OCI-LY7 (cell line): ENCODE measurements at regions not wholly inside any gene's neighbourhood (a gene's known extent, or its start where the extent isn't known, plus 50 kb on each side); places are given as distances from the start of the nearest gene placed in this dataset.

Experiments
- BruUV-seq: library from RNA; stranded (reverse); fragments of 400-500 nt; replicated peaks from 2 replicates; lab custom pipeline; 2021; lab: Mats Ljungman, UMichigan
- CTCF ChIA-PET: fragments of 300-600 bp; sonication (Branson Sonifier 250); formaldehyde crosslinking; loops from one replicate; lab custom pipeline; 2022; ENCODE audit warnings: antibody characterized with exemption; ENCODE audit not compliant: unreplicated experiment; lab: Charles Lee
- POLR2A ChIA-PET: fragments of 300-600 bp; sonication (Branson Sonifier 250); formaldehyde crosslinking; loops from one replicate; lab custom pipeline; 2022; ENCODE audit warnings: antibody characterized with exemption; lab: Charles Lee
- DNase-seq: peaks from one replicate; pipeline ENCODE4 v3.0.0-alpha.2; 2015; ENCODE audit warnings: low spot score
- H2AFZ ChIP-seq: fragments of 200-600 bp; sonication (generic), shearing (Covaris generic); 2 replicates; pipeline ENCODE4 v1.6.1; 2014; ENCODE audit warnings: mild to moderate bottlenecking, antibody characterized with exemption, low read length, moderate library complexity
- H3K27ac ChIP-seq: fragments of 200-600 bp; sonication (generic); 2 replicates; pipeline ENCODE4 v1.5.1; 2014; ENCODE audit warnings: mixed run types, low read depth, mild to moderate bottlenecking, moderate library complexity, low read length, inconsistent platforms; ENCODE audit not compliant: poor library complexity, severe bottlenecking
- H3K36me3 ChIP-seq: fragments of 200-600 bp; sonication (generic); 2 replicates; pipeline ENCODE4 v1.6.1; 2014; ENCODE audit warnings: mild to moderate bottlenecking, antibody characterized with exemption, low read length, moderate library complexity, mixed read lengths; ENCODE audit not compliant: insufficient read depth
- H3K4me1 ChIP-seq: fragments of 200-600 bp; sonication (generic); 2 replicates; pipeline ENCODE4 v1.5.1; 2014; ENCODE audit warnings: mild to moderate bottlenecking, low read length; ENCODE audit not compliant: insufficient read depth, poor library complexity, severe bottlenecking
- H3K4me2 ChIP-seq: fragments of 200-600 bp; sonication (generic); 2 replicates; pipeline ENCODE4 v1.6.1; 2014; ENCODE audit warnings: mild to moderate bottlenecking, low read length
- H3K4me3 ChIP-seq: fragments of 200-600 bp; sonication (generic); 2 replicates; pipeline ENCODE4 v1.5.1; 2014; ENCODE audit warnings: mild to moderate bottlenecking, low read depth, low read length; ENCODE audit not compliant: poor library complexity, severe bottlenecking
- H3K79me2 ChIP-seq: fragments of 200-600 bp; sonication (generic); 2 replicates; pipeline ENCODE4 v1.6.1; 2016; ENCODE audit warnings: low read depth, mild to moderate bottlenecking, low read length, moderate library complexity, mixed read lengths; ENCODE audit not compliant: insufficient read depth
- H3K9me2 ChIP-seq: fragments of 200-600 bp; sonication (generic); 2 replicates; pipeline ENCODE4 v1.6.1; 2016; ENCODE audit warnings: mild to moderate bottlenecking, low read length, mixed read lengths; ENCODE audit not compliant: insufficient read depth
- H3K9me3 ChIP-seq: fragments of 200-600 bp; sonication (generic); 2 replicates; pipeline ENCODE4 v1.6.1; 2014; ENCODE audit warnings: mild to moderate bottlenecking, mixed run types, low read length, mixed read lengths
- H4K20me1 ChIP-seq: fragments of 200-600 bp; sonication (generic); 2 replicates; pipeline ENCODE4 v1.6.1; 2014; ENCODE audit warnings: mild to moderate bottlenecking, antibody characterized with exemption, low read length, moderate library complexity, mixed read lengths; ENCODE audit not compliant: insufficient read depth
- CTCF ChIP-seq: fragments of 200-600 bp; sonication (generic); conservative IDR thresholded peaks from 2 replicates; pipeline ENCODE4 v1.5.1; 2014; ENCODE audit warnings: mild to moderate bottlenecking, antibody characterized with exemption, low read length, moderate library complexity, mixed read lengths
- EZH2phosphoT487 ChIP-seq: fragments of 200-600 bp; sonication (generic); IDR thresholded peaks from 2 replicates; pipeline ENCODE4 v1.6.1; 2018; ENCODE audit warnings: low read depth, borderline replicate concordance, mild to moderate bottlenecking, mixed run types, antibody characterized with exemption, low read length, moderate library complexity, mixed read lengths
- intact Hi-C: fragments of 100-400 bp; cut with micrococcal nuclease; formaldehyde crosslinking; loops from one replicate; pipeline ENCODE4 v1.10.0; 2022; ENCODE audit not compliant: unreplicated experiment

GRCh38 chr13:59409211-59409610 lies 754.5 kb downstream of the DIAPH3 start:
- H3K36me3 ChIP-seq = no peaks in the 10 kb centered on the region
- ChIA-PET CTCF (no interaction called here), POLR2A (interaction anchor here (0.6 kb wide), 1 partner anchor 51 kb away, joined by 3 read pairs; no protein-coding TSS in a partner anchor)
- H3K9me3 ChIP-seq = 0 out of 2 replicates have a peak, but pooled peaks cover 5% of the 10 kb centered on the region
- intact Hi-C loops = no loop called here
- H3K4me2 ChIP-seq = no peak overlapping the region
- no peak overlapping the region for H3K4me3 ChIP-seq
- no peaks in the 10 kb centered on the region for H3K4me1 ChIP-seq
- H3K79me2 ChIP-seq = no peaks in the 10 kb centered on the region
- H3K9me2 ChIP-seq = no peaks in the 10 kb centered on the region
- no peak for DNase-seq
- H2AFZ ChIP-seq = no peak overlapping the region
- no peak overlapping the region for H3K27ac ChIP-seq
- no peaks in the 10 kb centered on the region for H4K20me1 ChIP-seq
- TF ChIP-seq EZH2phosphoT487 (no peak), CTCF (no peak)
- no TSS peak for BruUV-seq

- Histone ChIP-seq H3K27ac (no peak overlapping the region), H3K4me3 (no peak overlapping the region), H3K9me3 (0 out of 2 replicates have a peak, but pooled peaks cover 5% of the 10 kb centered on the region), H3K4me2 (no peak overlapping the region), H4K20me1 (no peaks in the 10 kb centered on the region), H3K4me1 (no peaks in the 10 kb centered on the region), H2AFZ (no peak overlapping the region), H3K36me3 (no peaks in the 10 kb centered on the region), H3K9me2 (no peaks in the 10 kb centered on the region), H3K79me2 (no peaks in the 10 kb centered on the region)
- intact Hi-C loops = no loop called here
- CTCF ChIA-PET = no interaction called here
- POLR2A ChIA-PET = interaction anchor here (0.6 kb wide), 1 partner anchor 51 kb away, joined by 3 read pairs; no protein-coding TSS in a partner anchor
- TF ChIP-seq CTCF (no peak), EZH2phosphoT487 (no peak)
- no TSS peak for BruUV-seq
- DNase-seq = no peak
Observed at GRCh38 chr13:59409634-59410200, 754.0 kb downstream of the DIAPH3 start.

- no peak overlapping the region for H3K4me3 ChIP-seq
- no peaks in the 10 kb centered on the region for H3K9me2 ChIP-seq
- intact Hi-C loops = no loop called here
- no peak for DNase-seq
- no peak overlapping the region for H2AFZ ChIP-seq
- no peaks in the 10 kb centered on the region for H3K79me2 ChIP-seq
- no peaks in the 10 kb centered on the region for H3K36me3 ChIP-seq
- H3K9me3 ChIP-seq = no peaks in the 10 kb centered on the region
- no peak for TF ChIP-seq EZH2phosphoT487
- TF ChIP-seq CTCF = no peak
- no peaks in the 10 kb centered on the region for H4K20me1 ChIP-seq
- no TSS peak for BruUV-seq
- ChIA-PET CTCF (no interaction called here), POLR2A (no interaction called here)
- no peak overlapping the region for H3K4me2 ChIP-seq
- no peak overlapping the region for H3K27ac ChIP-seq
- H3K4me1 ChIP-seq = no peaks in the 10 kb centered on the region
Observed at GRCh38 chr13:59413126-59413525, 750.6 kb downstream of the DIAPH3 start.
